ENCODE measurements at regions not wholly inside any gene's neighbourhood (a gene's known extent, or its start where the extent isn't known, plus 50 kb on each side); places are given as distances from the start of the nearest gene placed in this dataset.
"Not testable (repeated sequence)": the region's sequence is repeated elsewhere in the genome, so short reads cannot be mapped to it uniquely, and the experiment has no call there.

GRCh38 chr2:242038928-242039341, 169.4 kb downstream of the RTP5 start:
- in situ Hi-C loops (cut with HindIII; ENCODE audit: low pct_unique_long_range_greater_than_20kb, low sequenced_read_pairs): no loop called here
- no peak for TF ChIP-seq JUND (IDR thresholded peaks at IDR 0.05; ENCODE audit: low read depth)
- no peak for DNase-seq (ENCODE audit: low read depth in 1 of 2, low spot score in 1 of 2)

GRCh38 chr2:242040303-242040655, 170.8 kb downstream of the RTP5 start:
- DNase-seq (ENCODE audit: low read depth in 1 of 2, low spot score in 1 of 2): no peak
- TF ChIP-seq JUND (IDR thresholded peaks at IDR 0.05; ENCODE audit: low read depth): no peak
- in situ Hi-C loops (cut with HindIII; ENCODE audit: low pct_unique_long_range_greater_than_20kb, low sequenced_read_pairs): no loop called here

GRCh38 chr2:242040681-242041080, 171.2 kb downstream of the RTP5 start:
- no peak for TF ChIP-seq JUND (IDR thresholded peaks at IDR 0.05; ENCODE audit: low read depth)
- no peak for DNase-seq (ENCODE audit: low read depth in 1 of 2, low spot score in 1 of 2)
- in situ Hi-C loops (cut with HindIII; ENCODE audit: low pct_unique_long_range_greater_than_20kb, low sequenced_read_pairs): no loop called here

- no peak for TF ChIP-seq JUND (IDR thresholded peaks at IDR 0.05; ENCODE audit: low read depth)
- DNase-seq (ENCODE audit: low read depth in 1 of 2, low spot score in 1 of 2): no peak
- in situ Hi-C loops (cut with HindIII; ENCODE audit: low pct_unique_long_range_greater_than_20kb, low sequenced_read_pairs): no loop called here
These were observed 172.3 kb downstream of the RTP5 start for GRCh38 chr2:242041816-242042215.

GRCh38 chr2:242043538-242044312, 174.2 kb downstream of the RTP5 start:
- TF ChIP-seq JUND (IDR thresholded peaks at IDR 0.05; ENCODE audit: low read depth): no peak
- in situ Hi-C loops (cut with HindIII; ENCODE audit: low pct_unique_long_range_greater_than_20kb, low sequenced_read_pairs): no loop called here
- no peak for DNase-seq (ENCODE audit: low read depth in 1 of 2, low spot score in 1 of 2)

- TF ChIP-seq JUND (IDR thresholded peaks at IDR 0.05; ENCODE audit: low read depth): no peak
- no peak for DNase-seq (ENCODE audit: low read depth in 1 of 2, low spot score in 1 of 2)
- in situ Hi-C loops (cut with HindIII; ENCODE audit: low pct_unique_long_range_greater_than_20kb, low sequenced_read_pairs): no loop called here
These were observed 174.7 kb downstream of the RTP5 start for GRCh38 chr2:242044313-242044590.

- in situ Hi-C loops (cut with HindIII; ENCODE audit: low pct_unique_long_range_greater_than_20kb, low sequenced_read_pairs); DNase-seq (ENCODE audit: low read depth in 1 of 2, low spot score in 1 of 2): not testable (repeated sequence)
These were observed 176.1 kb downstream of the RTP5 start for GRCh38 chr2:242045596-242046144.

GRCh38 chr2:242046206-242046826, 176.8 kb downstream of the RTP5 start:
- DNase-seq (ENCODE audit: low read depth in 1 of 2, low spot score in 1 of 2): no peak
- in situ Hi-C loops (cut with HindIII; ENCODE audit: low pct_unique_long_range_greater_than_20kb, low sequenced_read_pairs): no loop called here
- TF ChIP-seq JUND (IDR thresholded peaks at IDR 0.05; ENCODE audit: low read depth): no peak

GRCh38 chr2:242047963-242048362, 178.4 kb downstream of the RTP5 start:
- no peak for TF ChIP-seq JUND (IDR thresholded peaks at IDR 0.05; ENCODE audit: low read depth)
- in situ Hi-C loops (cut with HindIII; ENCODE audit: low pct_unique_long_range_greater_than_20kb, low sequenced_read_pairs): no loop called here
- no peak for DNase-seq (ENCODE audit: low read depth in 1 of 2, low spot score in 1 of 2)

GRCh38 chr2:242048479-242048878, 178.9 kb downstream of the RTP5 start:
- TF ChIP-seq JUND (IDR thresholded peaks at IDR 0.05; ENCODE audit: low read depth): no peak
- in situ Hi-C loops (cut with HindIII; ENCODE audit: low pct_unique_long_range_greater_than_20kb, low sequenced_read_pairs): no loop called here
- no peak for DNase-seq (ENCODE audit: low read depth in 1 of 2, low spot score in 1 of 2)

GRCh38 chr2:242049492-242049891, 180.0 kb downstream of the RTP5 start:
- in situ Hi-C loops (cut with HindIII; ENCODE audit: low pct_unique_long_range_greater_than_20kb, low sequenced_read_pairs): not testable (repeated sequence)

GRCh38 chr2:242051463-242051862, 181.9 kb downstream of the RTP5 start:
- in situ Hi-C loops (cut with HindIII; ENCODE audit: low pct_unique_long_range_greater_than_20kb, low sequenced_read_pairs): no loop called here
- TF ChIP-seq JUND (IDR thresholded peaks at IDR 0.05; ENCODE audit: low read depth): no peak
- no peak for DNase-seq (ENCODE audit: low read depth in 1 of 2, low spot score in 1 of 2)

More at GRCh38 chr2:242049492-242049891, 180.0 kb downstream of the RTP5 start:
- not testable (repeated sequence) for DNase-seq (ENCODE audit: low read depth in 1 of 2, low spot score in 1 of 2)

- no peak for TF ChIP-seq JUND (IDR thresholded peaks at IDR 0.05; ENCODE audit: low read depth)
- in situ Hi-C loops (cut with HindIII; ENCODE audit: low pct_unique_long_range_greater_than_20kb, low sequenced_read_pairs): no loop called here
- no peak for DNase-seq (ENCODE audit: low read depth in 1 of 2, low spot score in 1 of 2)
These were observed 182.9 kb downstream of the RTP5 start for GRCh38 chr2:242052421-242052820.
